ENCODE measurements at regions not wholly inside any gene's neighbourhood (a gene's known extent, or its start where the extent isn't known, plus 50 kb on each side); places are given as distances from the start of the nearest gene placed in this dataset.

GRCh38 chr2:150937030-150937429 lies 324.6 kb downstream of the RBM43 start:
- ATAC-seq: no peak
- TF ChIP-seq SNAI2 (CRISPR knock-in tag; IDR thresholded peaks at IDR 0.05) (no peak), ZC3H10 (CRISPR knock-in tag; IDR thresholded peaks at IDR 0.05) (no peak), TCF4 (CRISPR knock-in tag; IDR thresholded peaks at IDR 0.05; ENCODE audit: borderline replicate concordance) (no peak), PATZ1 (CRISPR knock-in tag; IDR thresholded peaks at IDR 0.05; ENCODE audit: borderline replicate concordance) (no peak), BACH2 (CRISPR knock-in tag; IDR thresholded peaks at IDR 0.05; ENCODE audit: borderline replicate concordance) (no peak), OSR1 (CRISPR knock-in tag; IDR thresholded peaks at IDR 0.05) (no peak), POU6F1 (CRISPR knock-in tag; IDR thresholded peaks at IDR 0.05; ENCODE audit: borderline replicate concordance, low read depth) (no peak), PPARA (CRISPR knock-in tag; IDR thresholded peaks at IDR 0.05; ENCODE audit: borderline replicate concordance) (no peak), ZNF8 (CRISPR knock-in tag; IDR thresholded peaks at IDR 0.05) (no peak), TOX (CRISPR knock-in tag; IDR thresholded peaks at IDR 0.05; ENCODE audit: borderline replicate concordance) (no peak), ISL1 (CRISPR knock-in tag; IDR thresholded peaks at IDR 0.05) (no peak), ZNF70 (CRISPR knock-in tag; IDR thresholded peaks at IDR 0.05) (no peak), GLIS3 (CRISPR knock-in tag; IDR thresholded peaks at IDR 0.05) (no peak), CSRNP3 (CRISPR knock-in tag; IDR thresholded peaks at IDR 0.05) (no peak)

- ATAC-seq: no peak
- TF ChIP-seq ZNF70 (CRISPR knock-in tag; IDR thresholded peaks at IDR 0.05) (no peak), ZFP30 (CRISPR knock-in tag; IDR thresholded peaks at IDR 0.05) (no peak), GLIS3 (CRISPR knock-in tag; IDR thresholded peaks at IDR 0.05) (no peak), POU6F1 (CRISPR knock-in tag; IDR thresholded peaks at IDR 0.05; ENCODE audit: borderline replicate concordance, low read depth) (no peak), ZNF8 (CRISPR knock-in tag; IDR thresholded peaks at IDR 0.05) (no peak), ARNTL (CRISPR knock-in tag; IDR thresholded peaks at IDR 0.05; ENCODE audit: borderline replicate concordance, low read depth) (no peak), RARB (CRISPR knock-in tag; IDR thresholded peaks at IDR 0.05) (no peak), TOX (CRISPR knock-in tag; IDR thresholded peaks at IDR 0.05; ENCODE audit: borderline replicate concordance) (no peak), CSDC2 (CRISPR knock-in tag; IDR thresholded peaks at IDR 0.05) (no peak), BACH2 (CRISPR knock-in tag; IDR thresholded peaks at IDR 0.05; ENCODE audit: borderline replicate concordance) (no peak), PPARA (CRISPR knock-in tag; IDR thresholded peaks at IDR 0.05; ENCODE audit: borderline replicate concordance) (no peak), ZC3H10 (CRISPR knock-in tag; IDR thresholded peaks at IDR 0.05) (no peak), SNAI2 (CRISPR knock-in tag; IDR thresholded peaks at IDR 0.05) (no peak), ZFP3 (CRISPR knock-in tag; IDR thresholded peaks at IDR 0.05) (no peak), ISL1 (CRISPR knock-in tag; IDR thresholded peaks at IDR 0.05) (no peak), CSRNP3 (CRISPR knock-in tag; IDR thresholded peaks at IDR 0.05) (no peak), OSR1 (CRISPR knock-in tag; IDR thresholded peaks at IDR 0.05) (no peak), CREB5 (CRISPR knock-in tag; IDR thresholded peaks at IDR 0.05; ENCODE audit: low read depth) (no peak)
These were observed 330.2 kb downstream of the RBM43 start for GRCh38 chr2:150931451-150931850.

GRCh38 chr2:150925611-150926010 lies 336.1 kb downstream of the RBM43 start:
- no peak for ATAC-seq
- TF ChIP-seq ZFP30 (CRISPR knock-in tag; IDR thresholded peaks at IDR 0.05) (no peak), PATZ1 (CRISPR knock-in tag; IDR thresholded peaks at IDR 0.05; ENCODE audit: borderline replicate concordance) (no peak), SNAI2 (CRISPR knock-in tag; IDR thresholded peaks at IDR 0.05) (no peak), CREB5 (CRISPR knock-in tag; IDR thresholded peaks at IDR 0.05; ENCODE audit: low read depth) (no peak), CSRNP3 (CRISPR knock-in tag; IDR thresholded peaks at IDR 0.05) (no peak), PPARA (CRISPR knock-in tag; IDR thresholded peaks at IDR 0.05; ENCODE audit: borderline replicate concordance) (no peak)
